ENCODE measurements at regions not wholly inside any gene's neighbourhood (a gene's known extent, or its start where the extent isn't known, plus 50 kb on each side); places are given as distances from the start of the nearest gene placed in this dataset.

- in situ Hi-C loops (cut with MboI; ENCODE audit: low pct_unique_long_range_greater_than_20kb, low sequenced_read_pairs): no loop called here
- DNase-seq: no peak
Observed at GRCh38 chr20:63103402-63104311, 96.9 kb upstream of the BHLHE23 start.

DNA sequence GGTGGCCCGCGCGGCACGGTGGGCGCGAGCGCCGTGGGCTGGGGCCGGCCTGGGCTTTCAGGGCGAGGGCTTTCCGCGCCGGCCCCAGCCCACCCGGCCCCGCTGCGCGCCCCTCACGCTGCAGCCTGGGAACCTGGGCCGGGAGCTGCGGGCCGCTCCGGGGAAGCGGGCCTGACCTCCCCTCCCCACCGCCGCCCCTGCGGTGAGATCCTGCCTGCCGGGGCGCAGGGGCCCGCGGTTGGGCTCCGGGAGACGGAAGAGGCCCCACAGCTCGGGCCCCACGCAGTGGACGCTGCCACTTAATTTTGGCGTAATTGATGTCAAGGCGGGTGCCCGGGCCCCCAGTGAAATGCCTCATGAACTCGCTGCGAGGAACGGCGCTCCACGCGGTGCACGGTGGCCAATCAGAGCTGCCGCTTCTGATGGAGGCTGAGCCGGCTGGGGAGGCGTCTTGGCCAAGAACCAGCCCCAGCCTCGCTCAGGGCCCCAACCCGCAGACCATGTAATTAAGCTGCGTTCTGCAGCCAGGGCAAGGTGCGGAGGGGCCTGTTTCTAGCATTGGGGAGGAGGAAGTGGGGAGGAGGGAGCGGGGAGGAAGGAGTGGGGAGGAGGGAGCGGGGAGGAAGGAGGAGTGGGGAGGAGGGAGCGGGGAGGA lies 96.1 kb upstream of the BHLHE23 start:
- peak; percentile 28 for DNase-seq
- in situ Hi-C loops (cut with MboI; ENCODE audit: low pct_unique_long_range_greater_than_20kb, low sequenced_read_pairs): no loop called here

GRCh38 chr20:63101781-63102720 lies 95.3 kb upstream of the BHLHE23 start:
- in situ Hi-C loops (cut with MboI; ENCODE audit: low pct_unique_long_range_greater_than_20kb, low sequenced_read_pairs): no loop called here
- peak; percentile 27 for DNase-seq

DNA sequence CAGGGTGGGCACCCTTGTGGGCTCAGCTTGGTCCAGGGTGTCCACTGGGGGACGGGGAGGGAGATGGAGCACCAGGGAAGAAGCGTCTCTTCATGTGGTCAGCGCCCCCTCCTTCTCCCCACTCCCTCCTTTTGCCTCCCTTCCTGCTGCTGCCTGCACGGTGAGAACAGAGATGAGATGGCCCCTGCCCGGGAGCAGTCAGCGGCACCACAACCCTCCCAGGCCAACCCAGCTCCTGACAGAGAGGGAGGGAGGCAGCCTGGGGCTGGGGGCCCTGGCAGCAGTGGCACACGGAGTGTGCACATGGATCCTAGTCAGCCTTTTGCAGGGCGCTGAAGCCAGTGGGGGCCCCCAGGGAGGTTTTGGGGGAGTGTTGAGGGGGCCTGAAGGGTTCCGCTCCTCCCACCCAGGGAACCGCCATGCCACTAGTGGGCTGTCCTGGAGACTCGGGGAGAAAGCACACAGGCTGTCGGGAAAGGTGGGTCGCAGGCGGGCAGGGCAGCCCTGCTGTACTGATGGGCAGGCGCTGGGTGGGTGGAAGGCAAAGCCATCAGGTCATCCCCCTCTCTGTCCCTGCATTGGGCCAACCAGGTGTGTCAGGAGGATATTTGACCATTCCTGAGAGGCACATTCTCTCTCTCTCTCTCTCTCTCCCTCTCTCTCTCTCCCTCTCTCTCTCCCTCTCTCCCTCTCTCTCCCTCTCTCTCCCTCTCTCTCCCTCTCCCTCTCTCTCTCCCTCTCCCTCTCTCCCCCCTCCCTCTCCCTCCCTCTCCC lies 94.3 kb upstream of the BHLHE23 start:
- in situ Hi-C loops (cut with MboI; ENCODE audit: low pct_unique_long_range_greater_than_20kb, low sequenced_read_pairs): no loop called here
- no peak for DNase-seq

GRCh38 chr20:63100174-63100925 lies 93.6 kb upstream of the BHLHE23 start:
- in situ Hi-C loops (cut with MboI; ENCODE audit: low pct_unique_long_range_greater_than_20kb, low sequenced_read_pairs): no loop called here
- no peak for DNase-seq

DNA sequence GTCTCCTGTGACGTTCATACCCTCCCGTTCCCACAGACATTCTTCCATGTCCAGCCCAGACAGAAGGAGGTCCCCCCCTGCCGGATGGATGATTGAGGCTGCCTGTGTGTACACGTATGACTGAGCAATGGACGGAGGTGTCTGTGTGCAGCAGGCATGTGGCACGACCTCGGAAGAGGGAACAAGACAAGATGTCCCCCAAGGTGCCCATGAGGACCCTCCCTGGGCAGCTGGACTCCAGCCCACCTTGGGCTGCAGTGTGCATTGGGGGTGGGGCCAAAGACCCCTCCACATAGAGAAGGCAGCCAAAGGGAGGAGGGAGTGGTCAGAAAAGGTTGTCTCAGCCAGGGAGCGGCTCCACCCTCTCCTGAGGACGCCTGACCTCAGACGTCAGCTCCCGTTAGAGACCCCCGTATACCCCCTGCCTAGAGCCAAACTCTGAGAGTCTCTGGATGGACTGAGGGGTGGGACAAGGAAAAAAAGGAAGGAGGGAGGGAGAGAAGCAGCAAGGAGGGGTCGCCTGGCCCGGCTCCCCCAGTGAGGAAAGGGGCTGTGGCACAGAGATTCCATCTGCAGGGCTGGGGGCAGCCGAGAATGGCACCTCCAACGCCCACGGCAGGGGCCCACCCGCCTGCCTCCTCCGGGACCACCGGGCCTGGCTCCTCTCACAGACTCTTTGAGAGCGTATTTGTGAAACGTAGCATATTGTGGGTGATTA lies 92.9 kb upstream of the BHLHE23 start:
- in situ Hi-C loops (cut with MboI; ENCODE audit: low pct_unique_long_range_greater_than_20kb, low sequenced_read_pairs): no loop called here
- no peak for DNase-seq

DNA sequence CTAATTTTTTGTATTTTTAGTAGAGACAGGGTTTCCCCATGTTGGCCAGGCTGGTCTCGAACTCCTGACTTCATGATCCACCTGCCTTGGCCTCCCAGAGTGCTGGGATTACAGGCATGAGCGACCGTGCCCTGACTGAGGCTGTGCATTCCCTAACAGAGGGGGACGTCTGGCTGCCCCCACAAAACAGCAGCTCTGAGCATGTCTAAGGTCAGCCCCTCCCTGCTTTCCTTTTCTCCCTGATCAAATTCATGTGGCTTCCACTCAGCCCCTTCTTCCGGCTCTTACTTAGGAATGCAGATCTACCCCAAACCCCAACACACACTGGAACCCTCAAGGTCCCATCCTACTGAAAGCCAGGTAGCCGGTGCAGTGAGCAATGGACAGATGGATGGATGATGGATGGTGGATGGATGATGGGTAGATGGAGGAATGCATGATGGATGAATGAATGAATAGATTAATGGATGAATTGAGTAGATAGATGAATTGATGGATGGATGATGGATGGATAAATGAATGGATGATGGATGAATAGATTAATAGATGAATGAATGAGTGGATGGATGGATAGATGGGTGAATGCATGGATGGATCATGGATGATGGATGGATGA lies 91.5 kb upstream of the BHLHE23 start:
- DNase-seq: no peak
- in situ Hi-C loops (cut with MboI; ENCODE audit: low pct_unique_long_range_greater_than_20kb, low sequenced_read_pairs): no loop called here

DNA sequence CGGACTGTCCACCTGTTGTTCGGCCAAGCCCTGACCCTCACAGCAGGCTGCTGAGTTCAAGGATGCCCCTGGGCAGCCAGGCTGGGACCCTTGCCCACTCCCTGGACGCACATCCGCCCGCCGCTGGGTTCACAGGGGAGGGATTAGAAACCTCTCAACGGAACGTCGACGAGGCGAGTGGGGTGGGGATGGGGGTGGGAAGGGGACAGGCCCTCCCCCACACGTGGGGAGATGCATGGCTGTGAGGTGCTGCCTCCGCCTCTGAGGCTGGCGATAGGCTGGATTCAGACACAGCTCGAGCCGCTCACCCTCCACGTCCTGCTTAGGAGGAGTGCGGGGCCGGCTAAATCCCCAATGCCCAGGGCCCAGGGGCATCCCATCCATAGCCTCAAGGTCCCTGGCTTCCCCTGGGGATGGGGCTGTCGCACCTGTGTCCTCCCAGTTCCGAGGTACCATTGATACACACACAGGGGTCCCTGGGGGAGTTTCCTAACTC lies 90.6 kb upstream of the BHLHE23 start:
- DNase-seq: no peak
- in situ Hi-C loops (cut with MboI; ENCODE audit: low pct_unique_long_range_greater_than_20kb, low sequenced_read_pairs): no loop called here

GRCh38 chr20:63096681-63097335 lies 90.0 kb upstream of the BHLHE23 start:
- no peak for DNase-seq
- in situ Hi-C loops (cut with MboI; ENCODE audit: low pct_unique_long_range_greater_than_20kb, low sequenced_read_pairs): no loop called here

- DNase-seq: no peak
- in situ Hi-C loops (cut with MboI; ENCODE audit: low pct_unique_long_range_greater_than_20kb, low sequenced_read_pairs): no loop called here
Observed at GRCh38 chr20:63095718-63096654, 89.2 kb upstream of the BHLHE23 start.

GRCh38 chr20:63094767-63095499 lies 88.2 kb upstream of the BHLHE23 start:
- in situ Hi-C loops (cut with MboI; ENCODE audit: low pct_unique_long_range_greater_than_20kb, low sequenced_read_pairs): no loop called here
- no peak for DNase-seq

- in situ Hi-C loops (cut with MboI; ENCODE audit: low pct_unique_long_range_greater_than_20kb, low sequenced_read_pairs): no loop called here
- DNase-seq: no peak
Observed at GRCh38 chr20:63093966-63094766, 87.4 kb upstream of the BHLHE23 start.

- in situ Hi-C loops (cut with MboI; ENCODE audit: low pct_unique_long_range_greater_than_20kb, low sequenced_read_pairs): no loop called here
- no peak for DNase-seq
Observed at GRCh38 chr20:63092660-63093215, 86.0 kb upstream of the BHLHE23 start.

Measured in KBM-7 (cell line).